HG02571 (cell line): ENCODE measurements at regions not wholly inside any gene's neighbourhood (a gene's known extent, or its start where the extent isn't known, plus 50 kb on each side); places are given as distances from the start of the nearest gene placed in this dataset.

Experiments used
- ATAC-seq: cut with Tn5 transposase; IDR thresholded peaks from one replicate; pipeline ENCODE4 v1.9.1; 2021; ENCODE audit warnings: mild to moderate bottlenecking, moderate library complexity; ENCODE audit not compliant: unreplicated experiment

DNA sequence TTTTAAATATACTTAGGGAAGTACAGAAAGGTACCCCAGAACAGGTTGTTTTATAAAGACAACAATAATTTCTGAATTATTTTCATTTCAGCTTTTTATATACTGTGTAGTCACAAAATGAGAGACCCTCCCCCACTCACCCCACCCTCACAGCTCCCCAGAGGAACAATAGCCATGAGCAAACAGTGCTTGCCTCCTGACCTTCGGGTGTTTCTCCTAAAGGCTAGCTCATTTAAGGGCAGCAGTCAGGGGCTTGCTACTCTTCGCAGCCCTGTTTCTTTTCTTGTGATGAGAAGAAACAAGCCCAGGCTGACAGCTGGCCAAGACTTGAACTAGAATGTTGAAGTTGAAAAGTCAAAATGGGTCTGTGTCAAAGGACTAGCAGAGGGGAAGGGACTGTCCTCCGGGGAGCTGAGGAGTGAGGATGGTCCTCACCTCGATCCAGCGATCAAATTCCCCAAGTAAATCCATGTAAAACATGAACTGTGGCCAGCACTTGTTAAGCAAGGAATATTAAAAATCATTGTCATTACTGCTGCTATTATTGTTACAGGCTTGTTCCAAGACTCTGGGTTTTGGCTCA lies 133.8 kb upstream of the ARHGAP5 start:
- ATAC-seq = no peak

DNA sequence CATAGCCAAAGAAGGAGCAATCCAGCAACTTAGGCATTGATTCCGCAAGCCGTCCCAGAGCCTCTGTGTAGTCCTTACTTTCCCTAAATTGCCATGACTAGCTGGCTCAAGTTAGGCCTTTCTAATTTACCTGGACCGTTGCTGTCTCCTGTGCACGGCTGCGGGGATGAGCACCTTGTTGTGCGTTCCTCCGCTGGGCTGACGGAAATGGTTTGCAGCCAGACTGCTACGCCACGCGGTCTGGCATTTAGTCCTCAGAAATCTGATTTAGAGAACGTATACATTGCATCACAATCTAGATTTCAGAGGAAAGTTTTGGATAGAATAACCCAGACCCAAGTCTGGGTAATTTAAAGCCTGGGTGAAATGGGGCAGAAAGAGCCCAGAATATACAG lies 133.2 kb upstream of the ARHGAP5 start:
- ATAC-seq = no peak

DNA sequence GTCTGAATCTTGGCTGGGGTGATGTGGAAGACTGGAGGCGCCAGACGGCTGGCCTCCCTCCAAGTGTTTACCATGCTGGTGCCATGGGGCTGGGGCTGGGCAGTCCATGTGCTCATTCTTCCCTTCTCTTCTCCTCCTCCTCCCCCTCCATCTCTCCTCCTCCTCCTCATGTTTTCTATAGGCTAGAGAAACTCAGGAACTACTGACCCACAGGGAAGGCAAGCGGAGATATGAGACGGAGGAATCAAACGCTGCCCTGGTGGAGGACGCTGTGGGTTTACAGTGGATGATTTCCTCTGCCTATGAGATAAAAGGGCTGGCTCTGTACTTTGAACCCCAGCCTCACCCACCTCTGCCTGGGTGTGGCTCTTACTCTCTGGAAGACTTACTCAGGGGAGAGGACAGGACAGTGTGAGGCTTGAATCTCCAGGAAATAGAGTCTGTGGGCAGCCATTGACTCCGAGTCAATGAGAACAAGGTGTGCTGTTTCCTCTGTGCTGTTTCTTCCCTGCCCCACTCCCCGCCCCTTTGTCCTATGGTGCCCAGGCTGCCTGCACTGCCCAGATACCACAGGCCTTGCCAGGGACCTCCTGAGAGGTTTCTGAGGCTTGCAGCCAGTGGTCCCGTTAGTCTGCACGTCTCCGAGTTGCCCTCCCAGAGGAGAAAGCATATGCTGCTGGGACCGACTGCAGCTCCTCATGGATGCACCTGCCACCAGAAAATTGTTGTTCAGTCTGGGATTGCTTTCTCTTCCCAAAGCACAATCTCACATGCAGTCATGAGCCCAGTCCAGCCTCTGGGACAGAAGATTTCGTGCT lies 132.6 kb upstream of the ARHGAP5 start:
- ATAC-seq = no peak

DNA sequence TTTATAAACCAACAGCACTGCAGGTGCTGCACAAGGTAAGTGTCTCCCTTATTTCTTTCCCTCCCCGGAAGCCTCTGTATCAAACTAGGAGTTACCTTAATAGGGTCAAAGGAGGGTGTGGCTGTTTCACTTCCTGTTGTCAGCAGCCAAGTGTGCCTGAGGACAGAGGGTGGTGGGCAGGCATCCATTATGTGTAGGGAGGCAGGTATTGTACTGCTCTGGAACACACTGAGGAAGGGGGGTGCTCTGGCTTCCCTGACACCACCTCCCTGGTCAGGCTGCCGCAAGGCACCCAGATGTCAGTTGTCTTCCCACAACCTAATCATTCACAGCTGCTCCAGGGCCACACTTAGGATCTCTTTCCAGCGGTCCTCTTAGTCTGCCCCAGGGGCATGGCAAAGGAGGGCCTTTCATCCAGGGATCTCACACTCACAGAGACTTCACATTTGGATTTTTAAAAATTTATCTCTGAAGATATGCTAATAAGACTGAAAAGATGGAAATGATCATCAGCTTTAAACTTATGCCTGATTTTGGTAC lies 132.0 kb upstream of the ARHGAP5 start:
- no peak for ATAC-seq

DNA sequence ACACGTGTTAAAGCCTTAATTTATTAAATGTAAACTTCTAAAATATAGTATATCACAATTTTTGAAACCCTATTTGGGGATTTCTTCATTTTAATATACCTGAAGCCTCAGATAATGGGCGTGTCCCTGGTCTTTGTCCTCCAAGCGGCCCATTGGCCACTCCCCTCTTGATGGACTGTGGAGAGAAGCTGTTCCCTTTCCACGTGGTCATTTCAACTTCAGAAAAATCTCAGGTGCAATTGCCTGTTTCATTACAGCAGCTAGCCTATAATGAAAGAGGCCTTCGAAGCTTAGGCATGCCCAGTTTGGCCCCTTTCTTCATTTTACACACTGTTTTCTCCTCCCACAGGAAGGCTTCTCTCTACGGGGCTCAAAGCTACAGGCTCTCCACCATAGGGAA lies 131.4 kb upstream of the ARHGAP5 start:
- ATAC-seq = no peak

DNA sequence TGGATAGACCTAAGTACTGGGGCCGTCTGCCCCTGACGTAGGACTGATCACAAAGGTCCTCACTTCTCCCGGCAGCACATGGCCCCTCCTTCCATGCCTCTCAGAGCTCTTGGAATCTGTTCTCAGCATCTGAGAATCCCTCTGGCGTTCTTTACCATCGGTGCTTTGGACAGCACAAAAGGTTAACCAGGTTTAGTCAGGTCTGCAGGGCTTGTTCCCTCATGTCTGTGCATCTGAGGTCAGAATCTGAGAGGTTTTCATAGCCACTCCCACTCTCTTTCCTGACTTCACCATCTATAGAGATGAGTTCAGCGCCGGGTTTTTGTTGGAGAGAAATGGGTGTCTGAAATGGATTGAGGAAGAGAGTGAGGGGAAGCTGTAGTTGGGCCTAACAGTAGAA lies 130.0 kb upstream of the ARHGAP5 start:
- ATAC-seq = no peak

DNA sequence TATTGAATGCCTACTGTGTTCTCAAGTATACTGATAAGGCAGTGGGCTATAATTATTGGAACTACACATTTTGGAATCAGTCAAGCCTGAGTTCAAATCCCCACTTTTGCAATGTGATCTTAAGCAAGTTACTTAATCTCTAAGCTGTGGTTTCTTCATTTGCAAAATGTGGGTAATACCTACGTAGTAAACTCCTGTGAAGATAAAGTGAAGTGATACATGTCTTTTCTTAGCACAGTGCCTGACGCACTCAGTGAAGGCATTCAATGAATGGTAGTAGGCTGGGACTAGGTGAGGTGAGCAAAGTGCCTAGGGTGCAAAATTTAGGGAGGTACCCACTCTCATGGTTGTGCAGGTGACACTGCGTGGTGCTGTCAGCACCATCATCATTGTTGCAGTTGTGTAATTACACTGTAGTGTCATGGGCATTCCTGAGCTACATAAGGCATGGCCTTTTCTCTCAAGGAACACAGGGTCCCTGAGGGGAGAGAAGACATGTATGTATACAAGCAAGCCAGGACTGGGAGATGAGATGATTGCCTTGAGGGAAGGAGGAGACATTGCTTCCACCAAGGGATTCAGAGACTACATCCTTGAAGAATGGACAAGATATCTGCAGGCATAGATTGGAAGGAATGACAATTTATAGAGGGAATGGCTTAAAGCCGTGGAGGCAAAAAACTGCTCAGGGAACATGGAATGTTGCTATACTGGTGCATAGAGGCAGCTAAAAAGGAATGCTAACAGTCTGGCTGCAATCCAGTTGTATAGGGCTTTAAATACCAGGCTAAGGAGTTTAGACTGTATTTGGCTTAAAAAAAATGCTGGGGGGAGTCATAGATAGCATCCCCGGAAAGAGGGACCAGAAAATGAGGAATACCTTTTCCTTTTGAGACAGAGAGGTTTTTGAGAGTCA lies 129.2 kb upstream of the ARHGAP5 start:
- no peak for ATAC-seq

DNA sequence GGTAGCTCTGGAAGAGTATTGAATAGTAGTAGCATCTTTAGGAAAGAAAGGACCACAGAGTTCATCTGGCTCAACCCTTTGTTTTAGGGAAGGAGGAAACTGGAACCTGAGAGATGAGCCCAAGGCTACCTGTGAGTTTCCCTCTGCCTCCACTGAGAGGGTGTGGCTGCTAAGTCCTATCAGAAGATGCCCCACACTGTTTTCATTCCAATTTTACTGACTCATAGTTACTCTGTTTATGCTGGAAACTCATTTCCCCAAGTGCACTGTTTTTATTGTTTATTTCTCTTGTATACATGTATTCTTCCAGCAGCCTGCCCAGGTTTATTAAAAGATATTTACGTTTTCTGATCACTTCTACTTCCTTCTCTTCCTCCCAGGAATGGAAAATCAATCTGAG lies 127.4 kb upstream of the ARHGAP5 start:
- no peak for ATAC-seq

DNA sequence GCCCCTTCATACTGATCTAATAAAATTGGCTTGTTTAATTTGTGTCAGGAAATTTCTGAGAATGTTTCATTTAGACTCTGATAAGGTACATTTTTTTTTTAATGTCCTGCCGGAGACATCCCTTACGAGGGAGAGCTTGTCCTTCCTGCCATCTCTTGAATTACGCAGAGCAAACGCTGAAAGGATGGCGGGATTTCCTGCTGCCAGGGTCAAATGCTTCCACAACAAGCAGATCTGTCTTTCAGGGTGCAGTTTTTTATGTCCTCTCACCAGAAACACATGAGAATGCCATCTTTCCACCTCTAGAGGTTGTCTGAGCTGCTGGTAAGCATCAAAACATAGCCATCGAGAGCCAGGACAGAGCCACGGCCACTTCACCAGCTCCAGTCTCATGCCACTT lies 126.8 kb upstream of the ARHGAP5 start:
- ATAC-seq = no peak

DNA sequence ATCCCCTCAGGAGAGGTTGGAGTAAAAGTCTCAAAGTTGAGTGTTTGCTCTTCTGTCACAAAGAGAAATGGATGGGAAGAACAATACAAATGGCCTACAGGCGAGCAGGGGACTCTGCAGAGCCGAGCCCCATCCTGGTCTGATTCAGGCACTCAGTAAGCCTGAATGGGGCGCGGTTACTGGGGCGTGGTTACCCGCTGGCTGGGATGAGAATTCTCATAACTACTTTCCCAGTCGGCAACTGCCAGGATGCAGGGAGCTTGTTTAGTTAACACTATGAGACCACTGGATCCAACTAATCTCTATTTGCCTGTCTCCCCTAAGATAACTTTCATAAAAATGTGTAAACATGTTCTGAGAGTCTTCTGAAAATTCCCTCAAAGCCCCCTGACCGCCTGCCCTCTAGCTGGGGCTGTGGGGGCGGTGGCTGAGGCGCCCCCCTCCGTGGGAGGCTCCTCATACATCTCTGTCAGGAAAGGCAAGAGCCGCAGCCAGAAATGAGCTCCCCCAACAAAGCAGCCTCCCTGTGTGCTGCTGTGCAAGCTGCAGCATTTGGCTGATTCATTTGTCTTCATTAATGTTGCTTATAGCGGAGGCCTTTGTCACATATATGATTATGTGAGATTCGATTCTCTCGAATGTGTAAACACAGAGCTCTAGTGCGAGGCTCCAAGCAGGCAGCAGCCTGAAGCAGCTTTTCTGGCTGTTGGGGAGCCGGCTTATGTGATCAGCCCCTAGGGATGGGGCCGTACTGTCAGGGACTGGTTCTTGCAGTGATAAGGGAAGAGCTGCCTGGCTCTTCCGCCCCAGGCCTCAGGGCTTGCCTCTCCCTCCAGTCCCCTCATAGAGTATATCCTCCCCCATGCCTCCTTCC lies 126.1 kb upstream of the ARHGAP5 start:
- no peak for ATAC-seq

DNA sequence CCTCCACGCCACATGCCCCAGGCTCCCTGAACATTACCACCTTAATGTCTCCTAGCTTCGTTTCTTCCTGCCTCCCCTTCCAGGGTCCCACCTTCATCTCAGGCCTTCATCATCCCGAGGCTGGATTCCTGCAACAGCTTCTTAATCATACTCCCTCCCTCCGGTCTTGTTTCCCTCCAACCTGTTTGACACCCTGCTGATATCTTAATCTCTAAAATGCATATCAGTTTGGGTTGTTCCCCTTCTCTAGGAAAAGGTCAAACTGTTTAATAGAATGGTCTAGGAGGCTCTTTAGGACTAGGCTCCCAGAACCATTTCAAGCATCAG lies 125.5 kb upstream of the ARHGAP5 start:
- ATAC-seq = no peak

DNA sequence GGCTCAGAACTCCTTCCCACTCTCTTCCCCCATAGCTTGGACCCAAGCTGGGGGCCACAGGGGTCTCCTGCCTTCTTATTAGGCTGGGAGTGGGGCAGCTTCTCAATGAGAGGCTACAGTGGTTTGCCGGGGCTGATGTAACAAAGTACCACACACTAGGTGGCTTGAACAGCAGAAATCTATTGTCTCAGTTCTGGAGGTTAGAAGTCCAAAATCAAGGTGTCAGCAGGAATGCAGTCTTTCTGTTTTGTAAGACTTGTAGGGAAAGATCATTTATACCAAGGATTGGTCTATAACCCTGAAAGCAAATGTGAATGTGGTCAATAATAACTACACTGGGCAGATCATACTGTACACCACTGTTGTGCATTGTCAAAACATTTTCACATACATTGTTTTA lies 124.5 kb upstream of the ARHGAP5 start:
- no peak for ATAC-seq

DNA sequence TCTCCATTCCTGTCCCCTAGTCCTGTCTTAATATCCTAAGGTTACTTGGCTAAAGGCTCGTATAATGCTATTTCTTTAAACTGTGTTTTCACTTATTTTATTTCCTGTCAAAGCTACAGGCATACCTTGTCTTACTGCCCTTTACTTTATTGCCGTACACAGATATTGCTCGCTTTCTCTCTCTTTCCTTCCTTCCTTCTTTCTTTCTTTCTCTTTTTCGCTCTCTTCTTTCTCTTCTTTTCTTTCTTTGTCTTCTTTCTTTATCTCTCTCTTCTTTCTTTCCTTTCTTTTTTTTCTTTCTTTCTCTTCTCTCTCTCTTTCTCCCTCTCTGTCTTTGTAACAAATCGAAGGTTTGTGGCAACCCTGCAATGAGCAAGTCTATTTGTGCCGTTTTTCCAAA lies 123.9 kb upstream of the ARHGAP5 start:
- ATAC-seq = no peak

DNA sequence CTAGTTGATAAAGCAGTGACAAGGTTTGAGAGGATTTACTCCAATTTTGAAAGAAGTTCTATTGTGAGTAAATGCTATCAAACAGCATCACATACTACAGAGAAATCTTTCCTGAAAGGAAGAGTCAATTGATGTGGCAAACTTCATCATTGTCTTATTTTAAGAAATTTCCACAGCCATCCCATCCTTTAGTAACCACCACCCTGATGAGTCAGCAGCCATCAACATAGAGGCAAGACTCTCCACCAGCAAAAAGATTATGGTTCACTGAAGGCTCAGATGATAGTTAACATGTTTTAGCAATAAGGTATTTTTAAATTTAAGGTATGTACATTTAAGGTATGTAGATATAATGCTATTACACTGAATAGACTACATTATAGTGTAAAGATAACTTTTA lies 122.1 kb upstream of the ARHGAP5 start:
- ATAC-seq = no peak

DNA sequence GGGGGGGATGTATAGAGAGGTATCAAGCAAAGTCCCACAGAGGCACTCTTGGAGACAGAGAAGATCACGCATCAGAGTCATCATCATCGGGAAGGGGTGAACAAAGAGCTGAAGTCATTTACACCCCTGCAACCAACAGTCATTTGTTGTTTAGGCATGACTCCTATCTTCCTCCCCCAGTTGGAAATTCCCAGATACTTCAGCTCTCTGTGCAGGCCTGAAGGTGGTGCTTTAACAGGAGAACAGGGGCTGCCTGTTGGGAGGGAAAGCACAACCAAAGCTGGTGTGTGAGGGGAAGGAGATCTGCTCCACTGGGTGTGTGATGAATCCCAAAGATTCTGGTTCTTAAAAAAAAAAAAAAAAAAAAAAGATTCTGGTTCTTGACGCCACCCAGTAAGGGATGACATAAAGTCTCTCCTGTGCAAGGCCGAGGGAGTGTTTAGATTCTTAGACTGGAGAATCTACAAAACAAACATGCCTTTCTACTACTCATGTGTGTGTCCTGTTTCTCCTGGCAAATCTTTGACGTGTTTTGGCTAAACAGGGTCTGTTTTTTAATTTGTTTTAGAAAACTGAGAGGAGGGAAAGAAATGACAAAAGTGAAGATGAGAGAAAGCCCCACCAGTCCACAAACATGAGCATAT lies 121.0 kb upstream of the ARHGAP5 start:
- no peak for ATAC-seq

DNA sequence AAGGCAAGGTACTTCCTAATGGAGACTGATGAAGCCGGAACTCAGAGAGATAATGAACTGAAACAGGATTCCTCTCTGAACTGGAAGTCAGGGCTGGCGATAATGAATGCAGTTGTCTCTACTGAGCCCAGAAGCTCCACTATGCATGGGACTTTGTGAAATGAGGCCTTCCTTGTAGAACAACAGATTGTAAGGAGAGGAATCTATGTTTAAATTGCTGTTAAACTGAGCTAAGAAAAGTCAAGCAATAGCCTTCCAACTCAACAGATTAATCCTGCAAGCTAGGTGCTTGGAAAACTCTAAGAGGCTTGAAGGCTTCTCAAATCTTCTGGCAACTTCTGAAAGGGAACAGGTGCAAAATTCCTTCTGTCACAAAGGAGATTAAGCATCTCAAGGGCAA lies 119.5 kb upstream of the ARHGAP5 start:
- ATAC-seq = no peak

DNA sequence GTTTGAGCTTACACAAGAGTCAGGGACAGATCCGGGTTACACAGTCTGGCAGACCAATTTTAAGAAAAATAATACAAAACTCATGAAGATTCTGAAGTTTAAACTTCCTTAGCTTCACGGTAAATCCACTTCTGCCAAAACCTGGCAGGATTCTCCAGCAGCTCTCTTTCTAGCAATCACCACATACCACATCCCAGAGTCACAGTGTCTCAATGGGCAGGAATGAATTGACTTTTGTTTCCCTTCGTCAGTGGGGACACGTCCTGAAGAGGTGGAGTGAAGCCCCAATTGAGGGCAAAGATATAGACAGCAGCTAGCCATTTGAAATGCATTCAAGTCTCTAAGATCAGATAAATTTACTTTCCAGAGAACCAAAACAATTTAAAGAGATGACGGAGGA lies 117.1 kb upstream of the ARHGAP5 start:
- ATAC-seq = no peak

DNA sequence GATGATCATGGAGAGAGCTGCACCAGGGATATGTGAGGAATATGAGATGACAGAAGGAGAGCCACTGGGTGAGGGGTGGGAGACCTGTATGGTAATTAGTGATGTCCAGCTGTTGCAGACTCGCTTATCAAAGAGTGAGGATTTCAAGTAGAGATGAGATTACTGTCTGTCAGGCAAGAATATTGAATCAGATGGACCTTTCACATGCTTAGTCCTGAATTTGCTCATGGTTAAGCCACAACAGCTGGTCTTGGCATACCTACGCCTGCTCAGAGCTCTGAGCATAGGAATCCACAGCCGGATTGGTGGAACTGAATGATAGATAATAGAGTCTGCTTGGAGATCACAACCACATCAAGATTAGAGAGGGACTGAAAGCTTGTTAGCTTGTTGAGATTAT lies 115.2 kb upstream of the ARHGAP5 start:
- ATAC-seq = no peak

DNA sequence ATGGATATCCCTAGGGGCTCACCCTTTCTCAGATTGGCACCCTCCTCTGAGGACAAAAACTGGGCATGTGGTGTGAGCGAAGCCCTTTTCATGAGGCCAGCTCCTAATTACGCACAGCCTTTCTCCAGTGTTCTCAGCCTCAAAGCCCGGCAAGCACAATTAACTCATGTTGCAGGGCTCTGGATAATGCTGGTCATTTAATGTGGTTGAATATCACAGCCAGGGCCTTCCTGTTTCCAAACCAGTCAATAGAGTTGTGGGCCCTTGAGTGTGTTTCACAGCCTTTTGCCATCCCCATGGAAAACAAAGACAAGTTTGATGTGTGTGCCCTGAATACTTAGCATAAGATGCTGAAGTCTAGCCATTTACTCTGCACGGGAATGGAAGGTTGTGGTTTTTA lies 114.2 kb upstream of the ARHGAP5 start:
- ATAC-seq = no peak

DNA sequence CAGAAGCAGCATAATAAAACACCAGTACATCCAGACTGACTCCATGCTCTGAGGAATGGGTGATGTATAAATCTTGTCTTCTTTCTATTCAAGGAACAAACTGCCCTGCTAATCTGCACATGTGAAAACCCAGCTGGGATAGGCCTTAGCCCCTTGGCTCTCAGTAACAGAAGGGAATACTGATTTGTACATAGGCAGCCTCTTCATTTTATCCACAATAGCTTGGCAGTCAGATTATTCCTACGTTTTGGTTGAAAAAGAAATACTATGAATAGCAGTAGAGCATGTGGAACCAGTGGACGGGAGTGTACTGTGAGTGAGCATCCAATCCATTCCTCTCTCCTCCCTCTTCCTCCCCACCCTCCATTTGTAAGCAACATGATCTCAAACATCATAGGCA lies 113.5 kb upstream of the ARHGAP5 start:
- no peak for ATAC-seq
